GM12878 (cell line): ENCODE measurements at regions not wholly inside any gene's neighbourhood (a gene's known extent, or its start where the extent isn't known, plus 50 kb on each side); places are given as distances from the start of the nearest gene placed in this dataset.

Source experiments
- ATAC-seq: fragments of 200-7000 bp; cut with Tn5 transposase; 3 replicates; pipeline ENCODE4 v1.9.1; 2020; ENCODE audit warnings: mild to moderate bottlenecking, moderate library complexity
- BruUV-seq: library from RNA; stranded (reverse); fragments of 400-500 nt; replicated peaks from 2 replicates; lab custom pipeline; 2021; lab: Mats Ljungman, UMichigan
- CTCF ChIA-PET: fragments of 300-600 bp; sonication (Branson Sonifier 250); formaldehyde crosslinking; extraction: SDS; loops from one replicate; lab custom pipeline; 2021; ENCODE audit warnings: inconsistent platforms; lab: Yijun Ruan, JAX
- POLR2A ChIA-PET: fragments of 350-600 bp; formaldehyde crosslinking; extraction: SDS; loops from one replicate; lab custom pipeline; 2021; ENCODE audit warnings: inconsistent platforms; lab: Charles Lee
- RAD21 ChIA-PET: fragments of 300-600 bp; sonication (Branson Sonifier 250); formaldehyde crosslinking; loops from one replicate; lab custom pipeline; 2023; ENCODE audit warnings: antibody characterized with exemption; ENCODE audit not compliant: unreplicated experiment; lab: Charles Lee
- SMC1A ChIA-PET: fragments of 300-600 bp; sonication (Branson Sonifier 250); formaldehyde crosslinking; loops from one replicate; lab custom pipeline; 2023; ENCODE audit not compliant: unreplicated experiment, uncharacterized antibody; lab: Charles Lee
- DNase-seq: peaks from one replicate; pipeline ENCODE4 v3.0.0-alpha.2; 2011; ENCODE audit warnings: low read depth, low spot score
- FAIRE-seq: peaks from 3 replicates; lab custom pipeline; 2011; peaks lifted over from hg19 to GRCh38; lab: Jason Lieb, UNC
- H2AFZ ChIP-seq: 2 replicates; pipeline ENCODE4 v1.6.0; 2011; ENCODE audit warnings: low read depth, low read length, control low read depth; ENCODE audit not compliant: control insufficient read depth
- H3K27ac ChIP-seq: 2 replicates; pipeline ENCODE4 v1.5.1; 2011; ENCODE audit warnings: control low read depth; ENCODE audit not compliant: control insufficient read depth, insufficient read depth
- H3K27me3 ChIP-seq, 2 experiments: replicated peaks in 1 of 2; 2 replicates each; pipeline versions ENCODE4 v1.6.0 to v1.6.1; 2011; ENCODE audit warnings: low read length in 1 of 2; ENCODE audit not compliant: control insufficient read depth in 2 of 2, insufficient read depth in 2 of 2
- H3K36me3 ChIP-seq, 2 experiments: 2 replicates each; pipeline ENCODE4 v1.5.1; 2011; ENCODE audit warnings: low read length in 1 of 2; ENCODE audit not compliant: control insufficient read depth in 2 of 2, insufficient read depth in 2 of 2
- H3K4me1 ChIP-seq: 2 replicates; pipeline ENCODE4 v1.6.1; 2011; ENCODE audit warnings: mild to moderate bottlenecking, low read length, moderate library complexity, mixed read lengths; ENCODE audit not compliant: control insufficient read depth, insufficient read depth
- H3K4me2 ChIP-seq: 2 replicates; pipeline ENCODE4 v1.6.0; 2011; ENCODE audit warnings: control low read depth; ENCODE audit not compliant: control insufficient read depth, insufficient read depth
- H3K4me3 ChIP-seq: fragments of 200-600 bp; sonication (generic); 2 replicates; pipeline ENCODE4 v1.5.1; 2016
- H3K79me2 ChIP-seq: 2 replicates; pipeline ENCODE4 v1.6.0; 2011; ENCODE audit warnings: low read length; ENCODE audit not compliant: control insufficient read depth, insufficient read depth
- H3K9ac ChIP-seq: 2 replicates; pipeline ENCODE4 v1.8.0; 2011; ENCODE audit warnings: low read length, control low read depth, mixed read lengths; ENCODE audit not compliant: control insufficient read depth, insufficient read depth
- H3K9me3 ChIP-seq: replicated peaks from 3 replicates; pipeline ENCODE4 v1.5.1; 2011; ENCODE audit warnings: mild to moderate bottlenecking, low read length; ENCODE audit not compliant: control insufficient read depth, insufficient read depth
- H4K20me1 ChIP-seq: 2 replicates; pipeline ENCODE4 v1.6.0; 2011; ENCODE audit not compliant: control insufficient read depth, insufficient read depth
- CBX3 ChIP-seq: fragments of 200-600 bp; sonication (generic); IDR thresholded peaks from 2 replicates; pipeline ENCODE4 v1.6.1; 2016; ENCODE audit warnings: low read depth, borderline replicate concordance
- CREB1 ChIP-seq: IDR thresholded peaks from 2 replicates; pipeline ENCODE4 v1.6.1; 2012; ENCODE audit warnings: low read depth, mild to moderate bottlenecking, inconsistent platforms
- EED ChIP-seq: sonication (generic); IDR thresholded peaks from 2 replicates; pipeline ENCODE4 v1.6.1; 2016; ENCODE audit warnings: antibody characterized with exemption, low read depth
- EP300 ChIP-seq, 2 experiments: fragments of 150-350 bp in 1 of 2; IDR thresholded peaks; 2 replicates each; pipeline ENCODE4 v1.6.1; 2011 to 2012; ENCODE audit warnings: low read depth in 2 of 2, low read length in 2 of 2, borderline replicate concordance in 1 of 2, improper control_type of control experiment in 1 of 2, inconsistent platforms in 1 of 2; ENCODE audit not compliant: control insufficient read depth in 1 of 2
- ETV6 ChIP-seq, 2 experiments: fragments of 450-650 bp in 1 of 2; IDR thresholded peaks in 1 of 2; conservative IDR thresholded peaks in 1 of 2; 2 replicates each; pipeline ENCODE4 v1.6.1; 2014; ENCODE audit warnings: antibody characterized with exemption in 1 of 2, borderline replicate concordance in 1 of 2, low read depth in 1 of 2, mild to moderate bottlenecking in 1 of 2, moderate library complexity in 1 of 2
- EZH2 ChIP-seq: IDR thresholded peaks from 2 replicates; pipeline ENCODE4 v1.6.1; 2012; ENCODE audit warnings: low read depth, mild to moderate bottlenecking, control low read depth, inconsistent platforms, low read length, borderline replicate concordance; ENCODE audit not compliant: control insufficient read depth
- FOS ChIP-seq: IDR thresholded peaks from 3 replicates; pipeline ENCODE4 v1.6.1; 2011; ENCODE audit warnings: borderline replicate concordance; ENCODE audit not compliant: insufficient read length; ENCODE audit errors: extremely low read depth
- FOXK2 ChIP-seq: fragments of 450-650 bp; IDR thresholded peaks from 2 replicates; pipeline ENCODE4 v1.6.1; 2017; ENCODE audit warnings: mild to moderate bottlenecking, moderate library complexity
- HDAC6 ChIP-seq: fragments of 200-600 bp; sonication (generic); IDR thresholded peaks from one replicate; pipeline ENCODE4 v1.8.0; 2017; ENCODE audit warnings: antibody characterized with exemption; ENCODE audit not compliant: unreplicated experiment
- IRF4 ChIP-seq: IDR thresholded peaks from 2 replicates; pipeline ENCODE4 v1.6.1; 2011; ENCODE audit warnings: low read depth, low read length
- NR2C1 ChIP-seq: fragments of 450-650 bp; IDR thresholded peaks from 2 replicates; pipeline ENCODE4 v1.6.1; 2017; ENCODE audit warnings: antibody characterized with exemption, mild to moderate bottlenecking, moderate library complexity
- NR2F1 ChIP-seq: fragments of 450-650 bp; conservative IDR thresholded peaks from 2 replicates; pipeline ENCODE4 v1.6.1; 2017; ENCODE audit warnings: mild to moderate bottlenecking
- NRF1 ChIP-seq: conservative IDR thresholded peaks from 2 replicates; pipeline ENCODE4 v1.6.1; 2011; ENCODE audit warnings: mild to moderate bottlenecking, low read depth, low read length, improper control_type of control experiment
- PML ChIP-seq: IDR thresholded peaks from 2 replicates; pipeline ENCODE4 v1.6.1; 2012; ENCODE audit warnings: low read length, inconsistent platforms
- RB1 ChIP-seq: fragments of 450-650 bp; formaldehyde crosslinking; IDR thresholded peaks from 2 replicates; pipeline ENCODE4 v1.6.1; 2017; ENCODE audit warnings: mild to moderate bottlenecking, borderline replicate concordance
- RFX5 ChIP-seq: IDR thresholded peaks from 2 replicates; pipeline ENCODE4 v1.6.1; 2011; ENCODE audit warnings: low read depth, low read length, improper control_type of control experiment
- SIX5 ChIP-seq: IDR thresholded peaks from 2 replicates; pipeline ENCODE4 v1.6.1; 2011; ENCODE audit warnings: mild to moderate bottlenecking, low read depth, low read length, moderate library complexity; ENCODE audit not compliant: severe bottlenecking
- SMAD1 ChIP-seq: fragments of 450-650 bp; IDR thresholded peaks from 2 replicates; pipeline ENCODE4 v1.6.1; 2018; ENCODE audit warnings: mild to moderate bottlenecking, low read depth; ENCODE audit not compliant: partially characterized antibody
- SMARCA5 ChIP-seq: fragments of 450-650 bp; IDR thresholded peaks from 2 replicates; pipeline ENCODE4 v1.6.1; 2017; ENCODE audit warnings: mild to moderate bottlenecking
- YY1 ChIP-seq: IDR thresholded peaks from 2 replicates; pipeline ENCODE4 v1.6.1; 2011; ENCODE audit warnings: low read depth, mild to moderate bottlenecking, low read length
- ZNF384 ChIP-seq: IDR thresholded peaks from 2 replicates; pipeline ENCODE4 v1.6.1; 2012; ENCODE audit warnings: low read depth, mild to moderate bottlenecking, low read length, improper control_type of control experiment, borderline replicate concordance
- WGBS: methylation state at CpG from one replicate; pipeline ENCODE4 v1.1.6; 2016; ENCODE audit warnings: low lambda C conversion rate; ENCODE audit not compliant: insufficient replicate concordance, insufficient coverage; ENCODE audit errors: missing lambda C conversion rate; 5-methylcytosine and 5-hydroxymethylcytosine counted together
- in situ Hi-C: fragments of 300-500 bp; cut with MboI; formaldehyde crosslinking; loops from 9 replicates; pipeline ENCODE4 v1.14.3; 2018; ENCODE audit warnings: mixed read lengths
- intact Hi-C: fragments of 100-400 bp; cut with micrococcal nuclease; formaldehyde crosslinking; loops from one replicate; pipeline ENCODE4 v1.14.2; 2022; ENCODE audit not compliant: unreplicated experiment
- TF ChIP-seq, protein P1 (sequence below): IDR thresholded peaks from 2 replicates; pipeline ENCODE4 v1.6.1; 2011; ENCODE audit warnings: low read depth, mild to moderate bottlenecking, low read length, moderate library complexity, borderline replicate concordance; ENCODE audit errors: extremely low read depth
- TF ChIP-seq, protein P2 (sequence below): fragments of 450-650 bp; conservative IDR thresholded peaks from 2 replicates; pipeline ENCODE4 v1.6.1; 2017; ENCODE audit warnings: mild to moderate bottlenecking, moderate library complexity

GRCh38 chr5:143533978-143534760, 130.7 kb upstream of the NR3C1 start (continued):
- TF ChIP-seq PML (no peak), NR2C1 (no peak), CBX3 (no peak)
- TF ChIP-seq, protein P1, sequence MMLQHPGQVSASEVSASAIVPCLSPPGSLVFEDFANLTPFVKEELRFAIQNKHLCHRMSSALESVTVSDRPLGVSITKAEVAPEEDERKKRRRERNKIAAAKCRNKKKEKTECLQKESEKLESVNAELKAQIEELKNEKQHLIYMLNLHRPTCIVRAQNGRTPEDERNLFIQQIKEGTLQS, result no peak

- Histone ChIP-seq H3K4me1 (no peaks in the 10 kb centered on the region), H3K27ac (no peak overlapping the region), H3K4me3 (no peak overlapping the region), H3K4me2 (no peak overlapping the region), H3K27me3 (no peaks in the 10 kb centered on the region), H2AFZ (no peak overlapping the region), H4K20me1 (no peaks in the 10 kb centered on the region), H3K36me3 (no peaks in the 10 kb centered on the region), H3K9ac (no peak overlapping the region), H3K9me3 (no peaks in the 10 kb centered on the region), H3K79me2 (no peaks in the 10 kb centered on the region)
- no TSS peak for BruUV-seq
- TF ChIP-seq EED (no peak), SMAD1 (no peak), YY1 (no peak), EP300 (IDR thresholded peaks at IDR 0.05; ENCODE audit: borderline replicate concordance in 1 of 2, control insufficient read depth in 1 of 2, low read depth in 2 of 2, low read length in 2 of 2) (no peak), EZH2 (no peak), NR2F1 (no peak), CREB1 (no peak), CBX3 (no peak), NRF1 (no peak), ETV6 (conservative IDR thresholded peaks at IDR 0.05 in 1 of 2, IDR thresholded peaks at IDR 0.05 in 1 of 2; ENCODE audit: borderline replicate concordance in 1 of 2, low read depth in 1 of 2) (no peak), ZNF384 (no peak), SIX5 (no peak), RFX5 (no peak), IRF4 (no peak), FOXK2 (no peak), FOS (no peak), HDAC6 (no peak), SMARCA5 (no peak), RB1 (no peak)
- TF ChIP-seq, protein P2, sequence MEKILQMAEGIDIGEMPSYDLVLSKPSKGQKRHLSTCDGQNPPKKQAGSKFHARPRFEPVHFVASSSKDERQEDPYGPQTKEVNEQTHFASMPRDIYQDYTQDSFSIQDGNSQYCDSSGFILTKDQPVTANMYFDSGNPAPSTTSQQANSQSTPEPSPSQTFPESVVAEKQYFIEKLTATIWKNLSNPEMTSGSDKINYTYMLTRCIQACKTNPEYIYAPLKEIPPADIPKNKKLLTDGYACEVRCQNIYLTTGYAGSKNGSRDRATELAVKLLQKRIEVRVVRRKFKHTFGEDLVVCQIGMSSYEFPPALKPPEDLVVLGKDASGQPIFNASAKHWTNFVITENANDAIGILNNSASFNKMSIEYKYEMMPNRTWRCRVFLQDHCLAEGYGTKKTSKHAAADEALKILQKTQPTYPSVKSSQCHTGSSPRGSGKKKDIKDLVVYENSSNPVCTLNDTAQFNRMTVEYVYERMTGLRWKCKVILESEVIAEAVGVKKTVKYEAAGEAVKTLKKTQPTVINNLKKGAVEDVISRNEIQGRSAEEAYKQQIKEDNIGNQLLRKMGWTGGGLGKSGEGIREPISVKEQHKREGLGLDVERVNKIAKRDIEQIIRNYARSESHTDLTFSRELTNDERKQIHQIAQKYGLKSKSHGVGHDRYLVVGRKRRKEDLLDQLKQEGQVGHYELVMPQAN, result no peak
- ChIA-PET POLR2A (no interaction called here), SMC1A (interaction anchor here (1.0 kb wide), 1 partner anchor 10 kb away, joined by 3 read pairs; no protein-coding TSS in a partner anchor), RAD21 (no interaction called here), CTCF (no interaction called here)
- WGBS, result 61% methylated on average over 3 of the region's 3 CpGs
- intact Hi-C loops (no loop called here), in situ Hi-C loops (no loop called here)
- ATAC-seq, result no peak
- FAIRE-seq, result no peak
- no peak for DNase-seq
Observed at GRCh38 chr5:143533475-143533874, 130.0 kb upstream of the NR3C1 start.
